GDM1 (cell line): ENCODE measurements at regions not wholly inside any gene's neighbourhood (a gene's known extent, or its start where the extent isn't known, plus 50 kb on each side); places are given as distances from the start of the nearest gene placed in this dataset.

ENCODE experiments used
- DNase-seq: peaks from one replicate; lab custom pipeline; 2025; lab: John Stamatoyannopoulos, UW

DNA sequence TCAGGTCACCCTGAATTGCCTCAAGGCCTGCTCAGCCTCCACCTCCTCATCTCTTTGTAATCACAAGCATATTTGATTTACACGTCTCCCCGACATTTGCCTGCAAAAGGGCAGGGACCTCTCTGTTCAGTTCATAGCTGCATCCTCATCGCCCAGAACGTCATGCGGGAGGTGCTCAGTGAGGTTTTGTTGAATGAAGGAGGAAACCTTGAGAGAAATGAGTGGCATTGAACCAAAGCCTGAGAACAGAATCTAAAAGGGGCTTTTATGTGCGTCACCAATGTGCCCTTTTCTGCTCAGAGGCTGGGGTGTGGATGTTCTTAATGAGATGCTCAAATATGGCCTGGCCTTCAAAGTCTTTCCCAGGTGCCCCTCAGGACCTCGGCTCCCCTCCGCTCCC lies 50.0 kb upstream of the LHX5 start:
- no peak for DNase-seq
